ENCODE measurements at regions not wholly inside any gene's neighbourhood (a gene's known extent, or its start where the extent isn't known, plus 50 kb on each side); places are given as distances from the start of the nearest gene placed in this dataset.
A peak's percentile ranks its signal among the peaks of the same experiment; 100 is the strongest.

DNA sequence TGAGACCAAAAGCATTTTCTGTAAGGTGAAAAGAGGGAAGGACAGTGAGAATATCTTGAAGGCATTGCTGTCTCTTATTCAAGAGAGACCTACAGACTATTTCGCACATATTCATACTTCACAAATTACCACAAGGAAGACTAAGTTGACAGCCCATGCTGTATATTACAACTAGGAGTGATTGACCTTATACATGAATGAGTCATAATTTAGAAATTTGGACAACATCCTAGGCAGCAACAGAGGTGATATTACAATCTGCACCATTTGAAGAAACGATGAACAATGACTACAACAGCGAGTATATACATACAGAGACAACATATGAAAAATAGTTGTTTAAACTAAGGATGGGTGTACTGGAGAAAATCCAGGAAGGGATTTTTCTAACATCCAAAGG is 971.7 kb downstream of the CDH11 start:
- DNase-seq: no peak

- DNase-seq: no peak
These were observed 972.1 kb downstream of the CDH11 start for GRCh38 chr16:64149756-64150155.

DNA sequence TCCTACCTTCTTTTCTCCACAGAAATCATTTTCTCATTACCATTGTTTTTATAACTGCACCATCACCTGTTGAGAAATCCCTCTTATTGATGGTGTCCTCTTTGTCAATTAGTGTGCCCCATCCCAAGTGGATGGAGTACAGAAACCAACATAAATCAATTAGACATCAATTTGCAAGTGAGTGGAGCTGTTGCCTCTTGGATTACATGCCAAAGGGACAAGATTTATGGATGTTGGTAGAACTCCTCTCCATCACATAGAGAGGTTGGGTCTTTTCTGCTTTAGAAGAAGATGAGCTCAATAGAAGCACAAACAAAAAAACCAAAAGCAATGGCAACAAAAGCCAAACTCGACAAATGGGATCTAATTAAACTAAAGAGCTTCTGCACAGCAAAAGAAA is 973.5 kb downstream of the CDH11 start:
- no peak for DNase-seq

- DNase-seq: no peak
These were observed 973.9 kb downstream of the CDH11 start for GRCh38 chr16:64147941-64148340.

DNA sequence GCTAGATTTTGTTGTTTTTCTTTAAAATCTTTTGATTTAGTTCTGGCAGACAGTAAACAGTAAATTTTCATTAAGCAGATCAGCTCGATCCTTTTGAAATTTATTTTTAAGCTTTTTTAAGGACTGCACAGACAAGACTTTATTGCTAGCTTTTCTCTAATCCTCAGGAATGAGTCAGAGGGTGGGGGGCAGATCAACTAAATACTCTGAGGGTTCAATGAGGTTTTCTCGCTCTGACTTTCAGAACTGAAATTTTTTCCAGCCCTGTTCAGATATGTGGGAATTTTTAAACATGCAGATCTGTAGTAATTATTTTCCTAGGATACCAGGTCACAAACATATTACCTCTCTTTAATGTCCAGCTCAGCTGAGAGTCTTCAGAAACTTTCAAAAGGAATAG is 977.2 kb downstream of the CDH11 start:
- DNase-seq: no peak

DNA sequence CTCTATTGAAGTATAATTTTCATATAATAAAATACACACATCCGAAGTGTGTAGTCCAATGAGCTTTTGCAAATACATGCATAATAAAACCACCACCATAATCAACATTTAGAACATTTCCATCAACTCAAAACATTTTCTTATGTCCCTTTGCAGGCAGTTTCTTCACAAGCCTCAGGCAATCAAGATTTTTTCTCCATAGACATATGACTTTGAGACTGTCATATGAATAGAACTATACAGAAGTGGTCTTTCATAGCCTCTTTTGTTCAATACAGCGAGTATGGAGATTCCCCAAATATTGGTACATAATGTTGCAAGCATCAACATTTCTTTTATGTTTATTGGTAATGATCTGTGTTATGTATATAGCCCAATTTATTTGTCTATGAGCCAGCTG is 983.2 kb downstream of the CDH11 start:
- DNase-seq: no peak

GRCh38 chr16:64138006-64138405 is 983.9 kb downstream of the CDH11 start:
- DNase-seq: no peak

DNA sequence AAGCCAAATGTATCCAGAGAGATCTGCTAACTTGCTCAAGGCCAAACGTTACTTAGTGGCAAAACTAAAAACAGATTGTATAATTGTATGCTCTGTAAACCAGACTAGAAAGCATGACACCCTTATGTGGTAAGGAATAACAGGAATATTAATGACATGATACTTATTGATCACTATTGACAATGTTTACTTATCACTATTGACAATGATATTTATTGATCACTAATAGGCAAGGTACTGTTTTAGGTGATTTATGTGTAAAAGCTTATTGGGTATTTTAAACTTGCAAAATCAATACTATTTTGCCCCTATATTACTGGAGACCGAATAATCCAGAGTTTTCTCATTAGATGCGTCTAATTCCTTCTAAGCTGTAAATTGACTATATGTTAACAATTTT is 985.1 kb downstream of the CDH11 start:
- DNase-seq: no peak

GRCh38 chr16:64136314-64136713 is 985.5 kb downstream of the CDH11 start:
- no peak for DNase-seq

DNA sequence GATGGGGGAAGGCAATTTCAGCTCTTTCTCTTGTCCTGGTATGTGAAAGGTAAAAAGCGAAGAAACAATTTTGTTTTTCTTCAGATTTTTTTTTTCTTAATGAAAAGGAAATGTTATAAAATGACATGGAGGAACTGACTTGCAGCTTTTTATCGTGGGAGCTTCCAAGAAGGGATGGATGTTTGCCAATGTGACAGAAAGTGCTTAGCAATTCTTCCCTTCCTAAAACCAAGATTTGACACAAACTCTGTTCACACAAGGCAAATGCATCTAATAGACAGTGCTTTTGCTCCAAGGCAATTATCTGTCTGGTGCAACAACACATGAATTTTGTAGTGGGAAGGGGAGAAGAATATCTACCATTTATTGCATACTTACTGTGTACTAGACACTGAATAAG is 988.5 kb downstream of the CDH11 start:
- DNase-seq: no peak

- DNase-seq: no peak
These were observed 989.0 kb downstream of the CDH11 start for GRCh38 chr16:64132759-64133361.

- DNase-seq: peak; percentile 13
These were observed 989.7 kb downstream of the CDH11 start for GRCh38 chr16:64132190-64132589.

DNA sequence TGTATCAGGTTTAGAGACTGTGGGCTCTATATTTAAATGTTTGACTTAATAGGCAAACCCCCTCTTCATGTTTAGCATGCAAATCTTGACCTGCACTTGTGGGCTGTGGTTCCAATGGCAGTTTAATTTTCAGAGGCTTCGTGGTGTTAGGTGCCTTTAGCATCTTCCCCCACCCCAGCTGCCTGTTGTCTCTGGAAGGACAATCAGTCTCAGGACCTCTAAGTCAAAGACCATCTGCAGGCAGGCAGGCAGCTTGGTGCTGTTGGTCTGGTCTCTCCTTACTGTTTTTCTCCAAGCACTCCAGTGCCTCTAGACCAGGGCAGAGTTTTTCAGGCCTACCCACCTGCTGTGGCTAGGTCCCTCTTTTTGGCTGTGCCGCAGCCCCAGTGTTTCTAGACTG is 990.4 kb downstream of the CDH11 start:
- no peak for DNase-seq

- no peak for DNase-seq
These were observed 991.7 kb downstream of the CDH11 start for GRCh38 chr16:64130140-64130539.

GRCh38 chr16:64122177-64122576 is 999.7 kb downstream of the CDH11 start:
- DNase-seq: no peak

DNA sequence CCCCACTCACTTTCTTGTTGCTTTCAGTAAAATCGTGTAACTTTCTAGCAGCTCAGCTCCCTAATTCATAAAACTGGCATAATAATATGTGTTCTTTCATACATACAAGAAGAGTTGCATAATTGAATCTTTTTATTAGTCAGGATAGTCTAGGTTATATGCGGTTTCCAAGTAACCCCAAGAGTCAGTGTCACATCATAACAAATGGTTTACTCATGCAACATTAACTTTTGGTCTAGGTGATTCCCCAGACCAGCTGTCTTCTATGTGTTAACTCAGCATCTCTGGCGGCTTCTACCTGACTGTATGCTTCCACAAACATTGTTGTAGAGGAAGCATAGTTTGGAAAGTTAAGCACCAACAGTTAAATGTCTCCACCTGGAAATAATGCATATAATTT is 1000.4 kb downstream of the CDH11 start:
- no peak for DNase-seq

DNA sequence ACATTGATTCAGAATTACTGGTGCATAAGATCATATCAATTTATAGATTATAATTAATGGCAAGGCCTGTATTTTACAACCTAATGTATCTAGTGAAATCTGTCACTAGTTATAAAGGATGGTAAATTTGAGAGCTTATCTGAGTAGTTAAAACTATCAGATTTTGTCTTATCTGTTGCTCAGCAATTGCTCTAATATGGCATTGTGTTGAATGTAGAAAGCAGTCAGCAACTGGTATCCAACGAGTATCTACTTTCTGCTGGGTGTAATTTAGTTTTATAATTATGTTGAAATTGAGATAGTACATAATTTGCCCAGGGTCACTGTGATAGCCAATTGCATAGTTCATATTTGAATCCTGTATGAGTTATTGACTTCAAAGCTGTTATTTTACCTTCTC is 1005.7 kb downstream of the CDH11 start:
- DNase-seq: no peak

DNA sequence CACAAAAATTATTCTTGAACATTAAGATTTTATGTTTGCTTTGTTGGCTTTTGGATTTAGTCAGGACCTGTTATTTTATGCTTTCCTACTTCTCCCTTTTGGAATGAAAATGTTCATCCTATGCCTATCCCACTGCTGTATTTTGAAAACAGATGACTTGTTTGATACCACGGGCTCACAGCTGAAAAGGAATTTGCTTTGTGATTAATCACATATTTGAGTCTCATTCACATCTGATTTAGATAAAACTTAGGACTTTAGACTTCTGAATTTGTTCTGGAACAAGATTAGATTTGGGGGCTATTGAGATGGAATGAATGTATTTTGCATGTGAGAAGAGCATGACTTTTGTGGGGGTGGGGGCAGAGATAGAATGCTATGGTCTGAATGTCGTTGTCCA is 1012.6 kb downstream of the CDH11 start:
- no peak for DNase-seq

DNA sequence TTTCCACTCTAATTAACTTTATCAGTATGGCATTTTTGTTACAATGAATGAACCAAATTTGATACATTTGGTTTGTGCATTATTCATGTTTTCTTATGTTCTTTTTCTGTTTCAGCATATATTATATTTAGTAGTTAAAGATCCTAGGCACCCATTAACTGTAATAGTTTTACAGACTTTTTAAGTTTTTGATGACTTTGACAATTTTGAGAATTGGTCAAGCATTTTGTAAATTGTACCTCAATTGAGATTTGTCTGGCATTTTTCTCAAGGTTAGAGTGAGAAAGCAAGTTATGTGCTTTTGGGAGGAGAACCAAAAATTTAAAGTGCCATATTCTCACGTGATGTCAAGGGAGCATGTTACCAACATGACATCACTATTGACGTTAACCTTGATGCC is 1019.2 kb downstream of the CDH11 start:
- no peak for DNase-seq

DNA sequence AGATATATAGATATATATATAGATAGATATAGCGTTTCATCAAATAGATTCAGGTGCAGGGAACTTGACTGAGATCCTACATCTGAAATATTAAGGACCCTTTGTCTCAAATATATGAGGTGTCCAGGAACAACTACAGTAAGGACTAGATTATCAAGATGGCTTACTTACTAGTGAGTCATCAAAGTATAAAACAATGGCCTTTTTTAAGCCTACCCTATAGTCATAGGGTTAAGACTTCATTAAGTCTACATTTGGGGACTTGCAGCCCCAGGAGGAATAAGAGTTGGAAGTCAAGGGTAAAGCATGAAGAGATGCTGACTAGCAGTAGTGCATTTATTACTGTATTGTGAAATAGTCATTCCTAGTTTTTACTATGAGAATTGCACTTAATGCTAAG is 1023.4 kb downstream of the CDH11 start:
- no peak for DNase-seq

DNA sequence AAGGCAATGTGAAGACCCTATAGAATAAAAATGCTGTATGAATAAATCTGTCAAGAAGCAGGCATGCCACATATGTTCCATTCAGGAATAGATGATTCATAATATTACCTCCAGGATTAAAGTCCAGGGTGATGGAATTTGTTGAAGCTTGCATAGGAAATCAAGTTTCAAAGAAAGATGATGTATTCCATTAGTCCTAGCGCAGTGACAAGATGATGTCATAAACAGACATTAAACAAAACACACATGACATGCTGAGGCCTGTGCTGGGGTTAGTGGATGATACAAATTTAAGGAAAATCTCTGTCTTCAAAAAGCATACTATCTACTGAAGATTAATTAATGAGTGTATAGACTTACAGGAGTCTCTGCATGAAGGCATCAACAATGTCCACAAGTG is 1025.2 kb downstream of the CDH11 start:
- no peak for DNase-seq

GRCh38 chr16:64094992-64095634 is 1026.8 kb downstream of the CDH11 start:
- no peak for DNase-seq

DNA sequence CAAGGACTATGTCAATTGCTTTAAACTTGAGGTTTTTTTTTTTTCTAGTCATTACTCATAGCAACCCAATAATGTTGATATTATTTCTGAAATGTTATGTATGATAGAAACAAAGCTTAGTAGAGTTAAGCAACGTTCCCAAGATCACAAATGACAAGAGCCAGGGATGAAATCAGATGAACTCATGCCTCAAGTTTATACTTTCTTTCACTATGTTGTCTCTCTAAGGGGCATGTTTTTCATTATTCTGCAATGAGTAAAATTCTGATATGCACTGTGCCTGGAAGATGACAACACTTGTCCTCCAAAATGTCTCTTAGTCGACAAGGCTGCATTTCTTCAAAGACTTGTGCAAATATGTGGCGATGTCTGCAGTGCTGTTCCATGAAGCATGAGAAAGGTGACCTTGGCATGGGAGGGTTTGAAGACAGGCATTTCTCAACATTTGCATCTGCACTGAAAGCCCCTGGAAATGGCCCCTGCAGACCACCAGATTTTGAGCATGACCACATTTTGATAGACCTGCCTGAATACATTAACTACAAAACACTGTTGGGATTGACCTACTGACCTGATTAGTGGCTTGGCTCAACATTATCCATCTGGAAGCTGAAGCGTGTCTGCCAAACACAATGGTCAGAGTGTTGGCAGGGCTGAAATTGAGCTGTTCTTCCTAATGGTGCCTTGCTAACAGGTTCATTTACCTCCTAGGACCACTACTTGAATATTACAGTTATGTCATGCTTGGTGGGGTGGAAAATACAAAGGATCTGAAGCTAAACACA is 1027.5 kb downstream of the CDH11 start:
- no peak for DNase-seq

GRCh38 chr16:64092271-64092670 is 1029.6 kb downstream of the CDH11 start:
- no peak for DNase-seq

DNA sequence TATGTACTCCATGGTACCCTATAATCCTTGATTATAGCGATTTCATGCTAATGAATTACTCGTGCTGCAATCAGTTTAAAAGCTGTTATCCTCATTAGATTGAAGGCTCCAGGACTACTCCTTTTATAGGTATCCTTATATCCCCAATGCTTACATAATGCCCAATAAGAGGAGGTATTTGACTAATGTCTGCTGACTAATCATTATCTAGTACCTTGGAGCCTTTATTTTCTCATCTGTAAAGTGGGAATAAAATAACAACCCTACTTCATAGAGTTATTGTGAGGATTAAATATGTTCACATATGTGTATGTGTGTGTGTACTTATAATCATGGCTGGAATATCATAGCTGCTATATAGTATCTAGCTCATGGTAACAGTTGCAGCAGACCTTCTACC is 1031.5 kb downstream of the CDH11 start:
- no peak for DNase-seq

All from DMS53 (cell line).